GM12878 (cell line): ENCODE measurements at regions not wholly inside any gene's neighbourhood (a gene's known extent, or its start where the extent isn't known, plus 50 kb on each side); places are given as distances from the start of the nearest gene placed in this dataset.

Experiments
- CHD4 ChIP-seq: fragments of 200-600 bp; sonication (generic); IDR thresholded peaks from 2 replicates; pipeline ENCODE4 v1.6.1; 2016; ENCODE audit warnings: mild to moderate bottlenecking
- HDAC2 ChIP-seq: fragments of 200-600 bp; sonication (generic); IDR thresholded peaks from 2 replicates; pipeline ENCODE4 v1.6.1; 2017
- HDAC6 ChIP-seq: fragments of 200-600 bp; sonication (generic); IDR thresholded peaks from one replicate; pipeline ENCODE4 v1.8.0; 2017; ENCODE audit warnings: antibody characterized with exemption; ENCODE audit not compliant: unreplicated experiment
- POLR2A ChIP-seq: IDR thresholded peaks from 2 replicates; pipeline ENCODE4 v1.6.1; 2011; ENCODE audit warnings: low read depth, mild to moderate bottlenecking, low read length
- POU2F2 ChIP-seq: IDR thresholded peaks from 3 replicates; pipeline ENCODE4 v1.6.1; 2011; ENCODE audit warnings: low read depth, mild to moderate bottlenecking, low read length, borderline replicate concordance
- SP1 ChIP-seq: IDR thresholded peaks from one replicate; pipeline ENCODE4 v1.6.1; 2011; ENCODE audit warnings: low read depth, low read length
- TCF12 ChIP-seq: IDR thresholded peaks from 2 replicates; pipeline ENCODE4 v1.6.1; 2011; ENCODE audit warnings: low read depth, mild to moderate bottlenecking, low read length
- TCF7 ChIP-seq: IDR thresholded peaks from 2 replicates; pipeline ENCODE4 v1.6.1; 2014; ENCODE audit warnings: antibody characterized with exemption, borderline replicate concordance
- ZNF274 ChIP-seq: IDR thresholded peaks from one replicate; pipeline ENCODE4 v1.8.0; 2011; ENCODE audit not compliant: insufficient read length, insufficient read depth
- TF ChIP-seq, protein P1 (sequence below): fragments of 450-650 bp; IDR thresholded peaks from 2 replicates; pipeline ENCODE4 v1.6.1; 2017; ENCODE audit warnings: mild to moderate bottlenecking, moderate library complexity
- TF ChIP-seq, protein P2 (sequence below), 3 experiments: IDR thresholded peaks in 2 of 3; conservative IDR thresholded peaks in 1 of 3; 2 replicates each; pipeline ENCODE4 v1.5.1; 2011; ENCODE audit warnings: low read depth in 3 of 3, low read length in 3 of 3, mild to moderate bottlenecking in 3 of 3, control low read depth in 2 of 3, moderate library complexity in 2 of 3, inconsistent platforms in 1 of 3, mixed read lengths in 1 of 3; ENCODE audit not compliant: control insufficient read depth in 2 of 3, insufficient read depth in 1 of 3; ENCODE audit errors: extremely low read depth in 1 of 3

DNA sequence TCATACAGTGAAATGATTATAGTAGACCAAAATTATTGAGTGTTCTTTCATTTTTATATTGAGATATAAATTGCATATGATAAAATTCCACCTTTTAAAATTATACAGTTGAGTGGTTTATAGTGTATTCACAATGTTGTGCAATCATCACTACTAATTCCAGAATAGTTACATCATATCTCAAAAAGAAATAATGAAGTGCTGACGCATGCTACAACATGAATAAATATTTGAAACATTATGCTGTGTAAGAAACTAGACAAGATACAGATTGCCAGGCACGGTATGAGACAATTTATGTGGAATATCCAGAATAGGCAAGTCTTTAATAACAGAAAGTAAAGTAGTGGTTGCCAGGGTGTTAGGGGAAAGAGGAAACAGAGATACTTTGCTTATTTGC, 871.7 kb downstream of the FAM133A start:
- TF ChIP-seq, protein P1, sequence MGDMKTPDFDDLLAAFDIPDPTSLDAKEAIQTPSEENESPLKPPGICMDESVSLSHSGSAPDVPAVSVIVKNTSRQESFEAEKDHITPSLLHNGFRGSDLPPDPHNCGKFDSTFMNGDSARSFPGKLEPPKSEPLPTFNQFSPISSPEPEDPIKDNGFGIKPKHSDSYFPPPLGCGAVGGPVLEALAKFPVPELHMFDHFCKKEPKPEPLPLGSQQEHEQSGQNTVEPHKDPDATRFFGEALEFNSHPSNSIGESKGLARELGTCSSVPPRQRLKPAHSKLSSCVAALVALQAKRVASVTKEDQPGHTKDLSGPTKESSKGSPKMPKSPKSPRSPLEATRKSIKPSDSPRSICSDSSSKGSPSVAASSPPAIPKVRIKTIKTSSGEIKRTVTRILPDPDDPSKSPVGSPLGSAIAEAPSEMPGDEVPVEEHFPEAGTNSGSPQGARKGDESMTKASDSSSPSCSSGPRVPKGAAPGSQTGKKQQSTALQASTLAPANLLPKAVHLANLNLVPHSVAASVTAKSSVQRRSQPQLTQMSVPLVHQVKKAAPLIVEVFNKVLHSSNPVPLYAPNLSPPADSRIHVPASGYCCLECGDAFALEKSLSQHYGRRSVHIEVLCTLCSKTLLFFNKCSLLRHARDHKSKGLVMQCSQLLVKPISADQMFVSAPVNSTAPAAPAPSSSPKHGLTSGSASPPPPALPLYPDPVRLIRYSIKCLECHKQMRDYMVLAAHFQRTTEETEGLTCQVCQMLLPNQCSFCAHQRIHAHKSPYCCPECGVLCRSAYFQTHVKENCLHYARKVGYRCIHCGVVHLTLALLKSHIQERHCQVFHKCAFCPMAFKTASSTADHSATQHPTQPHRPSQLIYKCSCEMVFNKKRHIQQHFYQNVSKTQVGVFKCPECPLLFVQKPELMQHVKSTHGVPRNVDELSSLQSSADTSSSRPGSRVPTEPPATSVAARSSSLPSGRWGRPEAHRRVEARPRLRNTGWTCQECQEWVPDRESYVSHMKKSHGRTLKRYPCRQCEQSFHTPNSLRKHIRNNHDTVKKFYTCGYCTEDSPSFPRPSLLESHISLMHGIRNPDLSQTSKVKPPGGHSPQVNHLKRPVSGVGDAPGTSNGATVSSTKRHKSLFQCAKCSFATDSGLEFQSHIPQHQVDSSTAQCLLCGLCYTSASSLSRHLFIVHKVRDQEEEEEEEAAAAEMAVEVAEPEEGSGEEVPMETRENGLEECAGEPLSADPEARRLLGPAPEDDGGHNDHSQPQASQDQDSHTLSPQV, result no peak
- TF ChIP-seq POLR2A, result no peak
- no peak for TF ChIP-seq ZNF274
- TF ChIP-seq TCF12, result no peak
- TF ChIP-seq, protein P2, sequence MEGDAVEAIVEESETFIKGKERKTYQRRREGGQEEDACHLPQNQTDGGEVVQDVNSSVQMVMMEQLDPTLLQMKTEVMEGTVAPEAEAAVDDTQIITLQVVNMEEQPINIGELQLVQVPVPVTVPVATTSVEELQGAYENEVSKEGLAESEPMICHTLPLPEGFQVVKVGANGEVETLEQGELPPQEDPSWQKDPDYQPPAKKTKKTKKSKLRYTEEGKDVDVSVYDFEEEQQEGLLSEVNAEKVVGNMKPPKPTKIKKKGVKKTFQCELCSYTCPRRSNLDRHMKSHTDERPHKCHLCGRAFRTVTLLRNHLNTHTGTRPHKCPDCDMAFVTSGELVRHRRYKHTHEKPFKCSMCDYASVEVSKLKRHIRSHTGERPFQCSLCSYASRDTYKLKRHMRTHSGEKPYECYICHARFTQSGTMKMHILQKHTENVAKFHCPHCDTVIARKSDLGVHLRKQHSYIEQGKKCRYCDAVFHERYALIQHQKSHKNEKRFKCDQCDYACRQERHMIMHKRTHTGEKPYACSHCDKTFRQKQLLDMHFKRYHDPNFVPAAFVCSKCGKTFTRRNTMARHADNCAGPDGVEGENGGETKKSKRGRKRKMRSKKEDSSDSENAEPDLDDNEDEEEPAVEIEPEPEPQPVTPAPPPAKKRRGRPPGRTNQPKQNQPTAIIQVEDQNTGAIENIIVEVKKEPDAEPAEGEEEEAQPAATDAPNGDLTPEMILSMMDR (IDR thresholded peaks at IDR 0.05 in 2 of 3, conservative IDR thresholded peaks at IDR 0.05 in 1 of 3; ENCODE audit: control insufficient read depth in 2 of 3, extremely low read depth in 1 of 3, insufficient read depth in 1 of 3, low read depth in 3 of 3, low read length in 3 of 3), result no peak
- TF ChIP-seq SP1, result no peak
- no peak for TF ChIP-seq HDAC2
- TF ChIP-seq HDAC6, result no peak
- TF ChIP-seq CHD4, result no peak
- TF ChIP-seq TCF7, result no peak
- no peak for TF ChIP-seq POU2F2
